ENCODE measurements at regions not wholly inside any gene's neighbourhood (a gene's known extent, or its start where the extent isn't known, plus 50 kb on each side); places are given as distances from the start of the nearest gene placed in this dataset.
"Not testable (repeated sequence)": the region's sequence is repeated elsewhere in the genome, so short reads cannot be mapped to it uniquely, and the experiment has no call there.

DNA sequence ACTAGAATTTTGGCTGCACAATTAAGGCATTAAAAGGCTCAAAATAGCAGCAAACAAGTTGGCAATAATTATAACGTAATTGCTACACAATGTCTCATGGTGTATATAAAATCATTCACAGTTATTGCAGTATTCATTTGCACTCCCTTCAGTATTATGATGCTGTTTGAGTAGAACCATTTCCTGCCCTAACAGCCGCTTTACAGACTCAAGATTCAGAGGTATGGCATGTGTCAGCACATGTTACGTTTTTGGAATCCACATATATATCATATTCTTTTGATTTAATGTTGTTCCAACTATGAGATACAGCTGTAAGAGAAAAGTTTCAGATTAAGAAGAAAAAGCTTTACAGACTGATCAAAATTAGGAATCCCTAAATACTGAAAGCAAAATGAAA, 56.3 kb upstream of the NCKAP5 start:
- DNase-seq: no peak
- intact Hi-C loops (cut with DNase I): no loop called here

DNA sequence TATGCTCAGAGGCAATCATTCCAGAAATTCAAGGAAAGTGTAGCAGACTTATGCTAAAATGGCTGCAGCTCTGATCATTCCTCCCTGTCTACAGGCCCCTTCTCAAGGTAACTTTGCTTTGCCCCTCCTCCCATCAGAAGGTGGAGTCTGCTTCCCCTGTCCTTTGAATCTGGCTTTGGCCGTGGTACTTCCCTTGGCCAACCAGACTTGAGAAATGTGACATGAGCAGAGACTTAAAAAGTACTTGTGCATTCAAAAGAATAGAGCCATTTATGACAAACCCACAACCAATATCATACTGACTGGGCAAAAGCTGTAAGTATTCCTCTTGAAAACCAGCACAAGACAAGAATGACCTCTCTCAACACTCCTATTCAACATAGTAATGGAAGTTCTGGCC, 59.5 kb upstream of the NCKAP5 start:
- DNase-seq: no peak
- intact Hi-C loops (cut with DNase I): no loop called here

DNA sequence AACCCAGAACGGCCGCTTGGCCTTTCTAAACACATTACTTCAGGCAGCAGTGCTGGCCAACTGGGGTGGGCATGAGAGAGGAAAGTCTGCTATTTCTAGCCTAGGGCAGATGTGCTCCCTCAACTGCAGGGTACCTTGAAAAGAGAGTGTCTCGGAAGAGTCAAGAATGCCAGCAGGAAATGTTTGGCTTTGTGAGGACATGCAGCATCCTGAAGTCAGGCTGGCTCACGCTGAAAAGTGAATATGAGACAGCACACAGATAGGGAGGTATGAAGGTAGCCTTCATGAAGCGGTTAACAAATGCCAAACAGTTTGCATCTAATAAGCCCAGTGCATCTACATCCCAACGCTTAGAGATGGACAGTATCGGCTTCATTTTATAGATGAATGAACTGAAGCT, 65.0 kb upstream of the NCKAP5 start:
- no peak for DNase-seq
- intact Hi-C loops (cut with DNase I): no loop called here

DNA sequence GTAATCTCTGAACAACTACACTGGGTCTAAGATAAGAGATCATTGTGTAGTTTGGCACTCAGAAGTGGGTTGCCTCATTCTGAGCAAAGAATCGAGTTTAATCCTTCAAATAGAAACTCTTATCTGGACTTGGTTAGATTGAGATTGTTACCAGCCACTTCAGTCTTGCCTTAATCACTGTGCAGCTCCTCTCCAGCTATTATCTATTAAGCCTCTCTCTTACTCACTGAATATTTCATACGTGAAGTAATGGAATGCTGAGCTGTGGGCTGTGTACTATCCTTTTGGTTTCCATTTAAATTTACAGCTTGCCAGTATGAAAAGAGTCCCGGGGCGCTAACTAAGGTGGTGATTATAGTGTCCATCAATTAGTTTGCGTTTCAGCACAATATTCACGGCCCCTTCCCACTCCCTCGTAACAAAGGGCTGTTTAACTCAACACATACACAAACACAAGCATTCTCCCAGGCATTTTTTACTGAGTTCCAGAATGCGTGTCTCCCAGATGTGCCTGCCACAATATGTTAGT, 65.7 kb upstream of the NCKAP5 start:
- no peak for DNase-seq
- intact Hi-C loops (cut with DNase I): no loop called here

DNA sequence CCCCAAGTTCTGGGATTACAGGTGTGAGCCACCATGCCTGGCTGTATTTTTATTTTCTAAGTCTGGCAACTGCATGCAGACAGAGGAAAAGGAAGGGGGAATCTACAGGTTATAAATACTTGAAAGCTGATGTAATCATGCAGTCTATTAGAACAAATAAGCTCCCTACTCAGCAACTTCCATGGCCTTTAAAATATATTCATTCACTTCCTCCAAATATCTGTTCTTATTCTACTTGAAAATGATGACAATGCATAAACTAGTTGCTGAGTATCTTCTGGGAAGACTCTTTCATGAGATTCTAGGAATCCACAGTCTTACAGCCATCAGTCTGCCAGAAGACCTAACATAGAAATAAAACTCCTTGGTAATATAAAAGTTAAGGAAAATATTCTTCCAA, 66.9 kb upstream of the NCKAP5 start:
- DNase-seq: no peak
- intact Hi-C loops (cut with DNase I): loop anchor here (5.0 kb wide), 1 partner anchor 33 kb away; no protein-coding TSS in a partner anchor

DNA sequence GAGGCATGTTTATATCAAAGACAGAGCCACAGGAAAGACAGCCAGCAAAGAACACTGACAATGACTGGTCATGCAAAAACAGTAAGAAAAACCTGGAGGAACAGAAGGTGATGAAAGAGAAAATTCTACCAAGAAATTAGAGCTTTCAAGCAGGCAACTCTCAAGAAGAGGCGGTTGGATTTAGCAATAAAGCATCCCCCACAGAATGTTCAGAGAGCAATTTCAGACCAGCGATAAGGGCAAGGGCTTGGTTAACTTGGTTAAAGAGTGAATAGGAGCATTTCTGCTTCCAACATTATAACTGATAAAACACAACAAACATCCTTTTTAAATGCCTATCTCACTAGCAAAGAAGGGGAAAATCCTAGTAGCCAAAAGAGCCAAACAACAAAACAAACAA, 68.0 kb upstream of the NCKAP5 start:
- intact Hi-C loops (cut with DNase I): loop anchor here (5.0 kb wide), 1 partner anchor 34 kb away; no protein-coding TSS in a partner anchor
- DNase-seq: no peak

DNA sequence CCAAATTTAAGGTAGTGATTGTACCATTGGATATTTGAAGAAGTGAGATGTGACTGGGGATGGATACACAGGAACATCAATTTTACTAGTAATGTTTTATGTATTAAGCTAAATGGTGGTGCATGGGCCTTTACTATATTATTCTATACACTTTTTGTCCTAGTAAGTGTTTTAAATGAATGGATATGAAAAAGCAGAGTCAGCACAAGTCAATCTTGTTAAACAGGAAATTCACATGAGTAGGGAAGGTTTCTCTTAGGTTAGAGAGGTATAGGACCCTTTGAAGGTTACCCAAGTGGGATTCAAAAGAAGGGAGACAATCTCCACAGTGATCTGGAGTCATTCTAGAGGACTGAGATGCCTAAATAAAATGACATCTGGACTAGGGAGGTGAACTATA, 71.8 kb upstream of the NCKAP5 start:
- intact Hi-C loops (cut with DNase I): no loop called here
- no peak for DNase-seq

DNA sequence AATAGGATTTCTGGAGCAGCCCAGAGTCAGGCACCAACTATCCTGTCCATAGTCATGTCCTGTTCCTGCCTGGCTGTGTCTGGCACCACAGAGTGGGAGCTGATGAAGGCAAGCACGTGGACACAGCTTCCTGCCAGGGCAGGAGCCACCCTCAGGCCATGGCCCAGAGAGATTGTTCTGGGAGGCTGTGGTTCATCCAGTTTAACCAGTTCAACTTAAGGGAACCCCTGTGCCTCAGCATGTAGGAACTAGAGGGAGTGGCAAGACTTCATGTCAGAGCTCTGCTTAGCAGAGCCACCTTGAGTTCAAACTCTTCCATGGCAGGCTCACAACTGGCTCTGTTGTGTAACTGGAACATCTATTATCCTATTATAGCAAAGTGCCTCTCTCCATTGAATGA, 73.2 kb upstream of the NCKAP5 start:
- intact Hi-C loops (cut with DNase I): no loop called here
- DNase-seq: peak; percentile 29 to 94 (median 58)

DNA sequence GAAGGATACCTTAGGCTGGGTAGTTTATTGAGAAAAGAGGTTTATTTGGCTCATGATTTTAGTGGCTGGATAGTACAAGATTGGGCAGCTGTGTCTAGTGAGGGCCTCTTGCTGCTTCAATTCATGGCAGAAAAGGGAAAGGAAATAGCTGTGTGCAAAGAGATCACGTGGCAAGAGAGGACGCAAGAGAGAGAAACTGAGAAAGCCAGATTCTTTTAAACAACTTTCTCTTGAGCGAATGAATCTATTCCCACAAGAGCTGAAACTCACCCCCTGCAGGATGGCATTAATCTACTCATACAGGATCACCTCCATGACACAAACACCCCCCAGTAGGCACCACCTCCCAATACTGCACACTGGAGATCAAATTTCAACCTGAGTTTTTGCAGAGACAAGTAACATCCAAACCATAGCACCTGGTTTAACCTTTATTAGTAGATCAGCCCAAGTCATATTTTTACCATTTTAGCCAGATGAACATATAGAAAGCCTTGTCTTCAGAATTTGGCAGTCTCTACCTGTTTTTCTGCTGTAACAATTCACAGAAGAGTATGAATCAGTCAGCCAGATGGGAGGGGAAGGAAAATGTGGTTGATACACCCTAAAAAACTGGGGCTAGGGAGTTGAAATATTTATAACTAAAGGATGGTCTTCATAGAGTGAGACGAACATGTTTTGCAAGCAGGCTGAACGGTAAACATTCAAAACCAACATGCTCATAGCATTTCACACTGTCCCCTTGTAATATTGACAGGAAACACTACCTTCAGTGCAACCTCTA, 73.9 kb upstream of the NCKAP5 start:
- intact Hi-C loops (cut with DNase I): no loop called here
- DNase-seq: no peak

DNA sequence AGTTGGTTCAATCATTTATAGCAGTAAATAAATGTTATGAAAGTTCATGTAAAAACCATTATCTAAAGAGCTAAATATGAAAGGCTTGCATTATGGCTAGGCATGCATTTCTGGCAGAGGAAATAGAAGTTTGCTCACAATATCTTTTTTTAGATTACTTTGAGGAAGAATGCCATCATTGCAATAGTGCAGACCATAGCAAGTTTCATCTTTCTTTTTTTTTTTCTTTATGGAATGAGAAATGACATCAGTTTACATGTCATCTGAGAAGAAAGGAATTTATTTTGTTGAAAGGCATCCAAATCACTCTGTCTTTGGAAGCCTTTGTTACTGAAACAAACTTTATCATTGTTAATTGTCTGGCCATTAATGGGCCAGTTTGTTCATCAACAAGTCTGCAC, 74.5 kb upstream of the NCKAP5 start:
- DNase-seq: no peak
- intact Hi-C loops (cut with DNase I): no loop called here

DNA sequence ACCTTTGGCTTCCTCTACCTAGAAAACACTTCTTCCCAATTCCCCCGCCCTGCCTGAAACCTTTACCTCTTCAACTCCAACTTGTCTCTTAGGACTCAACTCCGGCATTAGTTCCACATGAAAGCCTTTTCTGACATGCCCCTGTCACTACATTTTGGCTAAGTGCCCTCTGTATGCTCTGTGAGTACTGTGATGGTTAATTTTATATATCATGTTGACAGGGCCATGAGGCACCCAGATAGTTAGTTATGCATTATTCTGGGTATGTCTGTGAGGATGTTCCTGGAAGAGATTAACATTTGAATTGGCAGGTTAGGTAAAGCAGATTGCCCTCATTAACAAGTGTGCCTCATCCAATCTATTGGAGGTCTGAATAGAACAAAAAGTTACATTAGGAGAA, 75.6 kb upstream of the NCKAP5 start:
- intact Hi-C loops (cut with DNase I): no loop called here
- DNase-seq: no peak

DNA sequence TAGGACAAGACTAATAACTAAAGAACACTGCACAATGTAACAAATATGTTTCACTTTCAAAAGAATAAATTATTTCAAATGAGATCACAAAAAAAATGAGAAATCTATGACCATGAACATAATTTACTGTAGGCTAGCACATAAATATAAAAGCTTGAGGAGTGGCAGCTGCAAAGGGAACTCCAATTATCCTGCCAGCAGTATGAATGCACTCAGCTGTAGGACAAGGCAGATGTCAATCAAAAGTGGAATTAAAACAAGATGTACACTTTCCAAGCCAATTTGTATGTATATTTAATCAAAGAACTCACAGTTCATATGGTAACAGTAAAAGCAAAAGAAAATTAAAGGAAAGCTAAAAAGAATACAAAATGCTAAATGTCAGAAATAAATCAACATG, 76.6 kb upstream of the NCKAP5 start:
- intact Hi-C loops (cut with DNase I): no loop called here
- no peak for DNase-seq

DNA sequence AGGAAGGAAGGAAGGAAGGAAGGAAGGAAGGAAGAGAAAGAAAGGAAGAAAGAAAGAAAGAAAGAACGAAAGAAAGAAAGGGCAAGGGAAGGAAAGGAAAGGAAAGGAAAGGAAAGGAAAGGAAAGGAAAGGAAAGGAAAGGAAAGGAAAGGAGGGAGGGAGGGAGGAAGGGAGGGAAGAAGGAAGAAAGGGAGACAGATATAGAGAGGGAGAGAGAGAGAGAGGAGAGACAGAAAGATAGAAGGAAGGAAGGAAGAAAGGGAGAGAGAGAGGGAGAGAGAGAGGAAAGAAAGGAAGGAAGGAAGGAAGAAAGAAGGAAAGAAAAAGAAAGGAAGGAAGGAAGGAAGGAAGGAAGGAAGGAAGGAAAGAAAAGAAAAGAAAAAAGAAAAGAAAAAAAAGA, 79.1 kb upstream of the NCKAP5 start:
- DNase-seq; intact Hi-C loops (cut with DNase I): not testable (repeated sequence)

DNA sequence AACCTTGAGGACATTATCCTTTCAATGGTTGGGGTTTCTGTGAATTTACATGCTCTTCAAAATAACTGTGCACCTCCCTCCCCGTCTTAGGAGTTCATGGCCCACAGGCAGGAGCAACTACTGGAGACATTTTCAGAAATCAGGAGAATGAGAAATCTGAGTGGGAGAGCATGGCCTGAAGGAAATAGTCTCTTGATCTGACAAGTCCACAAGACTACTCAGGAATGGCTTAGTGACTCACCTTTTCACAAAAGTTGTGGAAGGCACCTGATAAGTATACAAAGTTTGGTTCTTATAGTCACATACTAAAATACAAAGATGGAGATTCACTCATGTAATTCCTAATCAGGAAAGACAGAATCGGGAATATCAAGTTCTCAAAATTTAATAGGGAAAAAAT, 83.6 kb upstream of the NCKAP5 start:
- intact Hi-C loops (cut with DNase I): no loop called here
- no peak for DNase-seq

DNA sequence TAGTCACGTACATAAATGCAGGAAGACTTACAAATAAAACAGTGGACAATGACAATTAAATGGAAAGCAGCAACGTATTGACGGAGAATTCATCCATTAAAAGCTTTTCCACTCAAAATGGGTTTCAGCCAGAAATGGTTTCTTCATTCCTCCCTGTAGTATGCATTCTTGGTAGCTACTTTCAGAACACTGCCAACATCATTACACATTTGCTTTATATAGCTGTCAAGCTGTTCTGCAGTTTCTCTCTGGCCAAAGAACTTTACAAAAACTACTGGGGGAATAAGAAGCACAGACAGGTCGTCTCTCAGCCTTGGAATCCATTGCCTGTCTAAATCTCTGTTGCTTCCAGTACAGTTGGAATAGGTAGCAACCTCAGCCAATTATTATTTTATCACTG, 84.1 kb upstream of the NCKAP5 start:
- intact Hi-C loops (cut with DNase I): no loop called here
- no peak for DNase-seq

DNA sequence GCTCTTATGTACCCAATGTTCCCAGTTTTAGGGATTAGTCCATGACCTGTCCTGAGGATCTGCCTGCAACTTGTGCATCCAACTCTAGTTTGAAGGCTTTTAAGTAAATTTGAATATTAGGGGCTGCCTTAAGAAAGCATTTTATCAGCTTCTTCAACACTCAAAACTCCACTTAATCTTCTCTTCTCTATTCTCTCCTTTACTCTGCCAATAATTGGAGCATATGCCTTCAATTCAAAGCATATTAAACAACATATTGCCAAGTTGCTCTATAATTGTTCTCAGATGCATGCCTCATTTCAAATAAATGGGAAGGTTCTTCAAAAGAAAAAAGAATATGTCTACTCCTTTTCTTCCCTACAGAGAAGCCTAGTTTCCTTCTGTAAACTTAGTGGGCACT, 84.8 kb upstream of the NCKAP5 start:
- no peak for DNase-seq
- intact Hi-C loops (cut with DNase I): no loop called here

DNA sequence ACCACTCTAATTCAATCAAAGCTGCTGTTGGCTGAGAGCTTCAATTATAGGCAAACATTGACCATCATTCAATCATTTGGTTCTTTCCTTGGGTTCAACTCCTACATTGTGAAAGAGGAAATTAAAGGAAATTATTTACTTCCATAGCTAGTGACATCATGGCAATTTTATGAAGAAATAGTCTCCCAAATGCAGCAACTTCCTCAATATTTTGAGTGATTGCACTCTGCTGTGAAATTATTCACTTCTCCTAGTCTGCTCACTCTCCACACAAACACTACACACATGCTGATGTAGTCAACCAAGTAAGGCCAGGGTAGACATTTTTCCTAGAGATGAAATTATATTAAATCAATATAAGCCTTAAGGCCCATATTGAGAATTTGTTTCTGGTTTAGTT, 86.7 kb upstream of the NCKAP5 start:
- DNase-seq: no peak
- intact Hi-C loops (cut with DNase I): no loop called here

DNA sequence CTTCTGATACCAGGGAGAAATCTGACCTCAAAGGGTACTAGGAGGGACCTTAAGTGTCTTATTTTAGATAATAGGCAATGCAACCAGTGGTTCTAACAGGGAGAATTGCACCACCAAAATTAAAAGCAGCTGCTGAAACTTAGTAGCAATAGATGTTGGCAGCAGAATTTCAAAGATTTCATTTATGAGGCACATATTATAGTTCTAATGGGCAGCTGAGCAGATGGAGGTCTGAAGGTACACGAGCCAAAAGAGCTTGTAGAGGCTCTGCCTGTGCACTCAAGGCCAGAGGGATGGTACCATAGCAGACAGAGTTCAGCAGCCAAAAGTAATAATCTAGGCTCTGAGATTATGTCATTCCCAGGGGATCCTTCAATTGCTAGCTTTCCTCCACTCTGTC, 87.3 kb upstream of the NCKAP5 start:
- no peak for DNase-seq
- intact Hi-C loops (cut with DNase I): no loop called here

DNA sequence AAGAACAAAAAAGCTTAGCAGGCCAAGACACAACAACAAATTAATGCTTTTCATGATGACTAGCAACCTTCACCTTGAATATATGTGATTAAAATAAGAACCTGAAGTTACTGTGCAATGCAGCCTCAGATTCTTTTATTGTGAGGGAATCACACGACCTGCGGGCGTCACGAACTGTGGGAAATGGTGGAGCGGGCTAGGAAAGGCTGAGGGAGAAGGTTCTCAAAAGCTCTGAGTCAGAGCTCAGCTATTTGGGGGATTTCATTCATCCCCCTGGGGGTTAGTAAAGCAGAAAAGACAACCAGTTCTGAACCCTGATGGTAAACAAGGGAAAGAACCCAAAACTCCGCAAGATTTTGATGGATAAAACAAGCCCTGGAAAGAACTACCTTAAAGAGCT, 89.3 kb upstream of the NCKAP5 start:
- DNase-seq: no peak
- intact Hi-C loops (cut with DNase I): no loop called here

DNA sequence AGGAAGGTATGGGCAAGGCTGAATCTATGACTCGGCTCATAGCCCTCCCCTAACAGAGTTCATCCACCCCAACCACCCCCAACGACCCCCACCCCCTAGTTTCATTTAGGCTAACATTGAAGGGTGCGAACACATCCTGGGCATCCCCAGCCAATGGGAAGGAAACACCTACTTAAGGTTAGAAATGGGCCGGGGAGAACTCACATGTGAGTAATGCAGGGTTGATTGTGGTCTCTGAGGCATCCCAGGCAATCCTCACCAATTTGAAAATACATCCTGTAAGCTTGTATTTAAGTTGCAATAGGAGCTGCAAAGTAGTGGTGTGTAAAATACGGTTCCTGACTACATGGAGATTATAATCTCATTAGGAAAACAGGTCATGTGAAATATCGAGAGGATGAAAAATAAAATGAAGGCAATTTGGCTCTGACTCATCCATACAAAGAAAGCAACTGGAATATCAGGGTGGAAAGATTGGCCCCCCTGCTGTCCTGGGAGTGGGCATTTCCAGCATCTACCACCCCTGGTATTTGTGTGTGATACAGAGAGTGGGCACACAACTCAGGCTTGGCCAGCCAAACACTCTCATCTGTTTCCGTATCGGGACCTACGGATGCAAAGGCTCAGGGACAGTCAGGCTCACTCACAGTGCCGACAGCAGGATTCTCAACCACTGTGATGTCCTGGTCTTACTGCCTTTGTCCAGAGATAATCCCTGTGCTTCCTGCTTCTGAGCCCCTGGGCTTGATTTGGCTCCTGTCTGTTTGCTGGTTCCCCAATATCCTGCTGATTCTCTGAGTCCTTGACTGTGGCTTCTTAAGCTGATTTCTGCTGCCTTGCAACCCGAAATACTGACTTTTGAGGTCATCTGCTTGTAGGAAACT, 90.0 kb upstream of the NCKAP5 start:
- no peak for DNase-seq
- intact Hi-C loops (cut with DNase I): no loop called here

DNA sequence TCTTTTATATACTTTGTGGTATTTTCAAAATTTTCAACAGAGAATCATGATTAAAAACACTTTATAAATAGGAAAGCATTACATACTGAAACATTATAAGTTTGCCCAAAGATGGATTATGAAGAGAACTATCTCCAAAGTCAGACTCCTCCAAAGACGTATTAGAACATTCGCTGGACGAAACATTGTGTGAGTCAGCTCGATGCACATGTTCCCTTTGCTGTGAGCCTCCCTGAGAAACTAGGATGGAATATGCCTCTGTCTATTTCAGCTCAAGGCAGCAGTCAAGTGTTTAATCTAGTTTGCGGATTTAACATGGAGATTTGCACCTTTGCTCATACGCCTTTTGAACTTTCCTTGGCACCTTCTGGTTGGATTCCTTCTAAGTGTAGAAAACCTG, 92.2 kb upstream of the NCKAP5 start:
- intact Hi-C loops (cut with DNase I): no loop called here
- DNase-seq: no peak

DNA sequence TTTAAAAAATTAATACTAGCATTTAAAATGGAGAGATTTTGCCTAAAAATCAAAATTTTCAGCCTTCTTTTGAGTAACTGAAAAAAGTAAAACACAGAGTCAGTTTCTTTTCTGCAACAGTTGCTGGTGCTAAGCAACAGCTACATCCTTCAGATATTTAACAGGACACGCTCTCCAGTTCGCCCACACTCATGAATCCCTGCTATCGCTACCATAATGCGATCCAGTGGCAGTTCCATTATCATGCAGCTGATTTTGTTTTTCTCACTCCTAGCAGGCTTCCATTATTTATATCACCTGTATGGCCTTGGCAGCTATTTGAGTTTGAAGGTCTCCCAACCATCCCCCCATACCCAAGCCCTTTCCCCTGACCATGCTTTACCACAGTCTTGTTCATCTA, 93.1 kb upstream of the NCKAP5 start:
- DNase-seq: no peak
- intact Hi-C loops (cut with DNase I): no loop called here
